ENCODE measurements at regions not wholly inside any gene's neighbourhood (a gene's known extent, or its start where the extent isn't known, plus 50 kb on each side); places are given as distances from the start of the nearest gene placed in this dataset.
"Not testable (repeated sequence)": the region's sequence is repeated elsewhere in the genome, so short reads cannot be mapped to it uniquely, and the experiment has no call there.

- TF ChIP-seq EZH2phosphoT487 (IDR thresholded peaks at IDR 0.05; ENCODE audit: insufficient read depth, low read depth) (no peak), EZH2 (IDR thresholded peaks at IDR 0.05; ENCODE audit: insufficient read depth, poor library complexity, severe bottlenecking) (no peak)
- Histone ChIP-seq H3K36me3 (ENCODE audit: low read depth) (no peaks in the 10 kb centered on the region), H3K27ac (no peak overlapping the region), H3K27me3 (replicated peaks; ENCODE audit: insufficient read depth) (no peaks in the 10 kb centered on the region), H3K4me3 (no peak overlapping the region), H3F3A (ENCODE audit: insufficient read depth) (no peaks in the 10 kb centered on the region), H3K9me2 (ENCODE audit: insufficient read depth) (peaks cover 4% of the 10 kb centered on the region; the same call in 1 of the 2 replicates), H4K20me1 (ENCODE audit: insufficient read depth) (no peaks in the 10 kb centered on the region), H3K79me2 (ENCODE audit: insufficient read depth) (no peaks in the 10 kb centered on the region), H3K9me3 (ENCODE audit: low read depth) (no peaks in the 10 kb centered on the region), H3K4me1 (ENCODE audit: insufficient read depth) (no peaks in the 10 kb centered on the region), H3K9ac (no peak overlapping the region), H3K4me2 (ENCODE audit: unreplicated experiment) (no peak overlapping the region), H2AFZ (no peak overlapping the region)
- 32 to 47% methylated on average over 4 of the region's 4 CpGs for WGBS, 2 experiments (ENCODE audit: low coverage in 1 of 2, low lambda C conversion rate in 2 of 2, missing lambda C conversion rate in 2 of 2)
- no peak for DNase-seq
- in situ Hi-C loops (cut with MboI): no loop called here
Measured at GRCh38 chr11:23875176-23875850, 621.5 kb upstream of the LUZP2 start.

DNA sequence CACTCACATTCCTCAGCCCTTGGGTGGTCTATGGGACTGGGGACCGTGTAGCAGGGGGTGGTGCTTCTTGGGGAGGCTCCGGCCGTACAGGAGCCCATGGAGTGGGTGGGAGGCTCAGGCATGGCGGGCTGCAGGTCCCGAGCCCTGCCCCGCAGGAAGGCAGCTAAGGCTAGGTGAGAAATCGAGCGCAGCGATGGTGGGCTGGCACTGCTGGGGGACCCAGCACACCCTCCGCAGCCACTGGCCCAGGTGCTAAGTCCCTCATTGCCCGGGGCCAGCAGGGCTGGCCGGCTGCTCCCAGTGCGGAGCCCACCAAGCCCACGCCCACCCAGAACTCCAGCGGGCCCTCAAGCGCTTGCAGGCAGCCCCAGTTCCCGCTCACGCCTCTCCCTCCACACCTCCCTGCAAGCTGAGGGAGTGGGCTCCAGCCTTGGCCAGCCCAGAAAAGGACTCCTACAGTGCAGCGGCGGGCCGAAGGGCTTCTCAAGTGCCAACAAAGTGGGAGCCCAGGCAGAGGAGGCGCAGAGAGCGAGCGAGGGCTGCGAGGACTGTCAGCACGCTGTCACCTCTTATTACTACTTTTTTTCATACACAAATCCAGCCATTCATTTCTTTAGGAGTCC is 613.3 kb upstream of the LUZP2 start:
- H3K4me2 ChIP-seq (ENCODE audit: unreplicated experiment); in situ Hi-C loops (cut with MboI); H4K20me1 ChIP-seq (ENCODE audit: insufficient read depth); H3K4me3 ChIP-seq; H3K9me3 ChIP-seq (ENCODE audit: low read depth); H3K27me3 ChIP-seq (replicated peaks; ENCODE audit: insufficient read depth); H3K9me2 ChIP-seq (ENCODE audit: insufficient read depth); H2AFZ ChIP-seq; H3K27ac ChIP-seq; H3K9ac ChIP-seq; H3K36me3 ChIP-seq (ENCODE audit: low read depth); H3K79me2 ChIP-seq (ENCODE audit: insufficient read depth); H3K4me1 ChIP-seq (ENCODE audit: insufficient read depth); H3F3A ChIP-seq (ENCODE audit: insufficient read depth); DNase-seq: not testable (repeated sequence)
- 85 to 87% methylated on average over 21 to 24 of the region's 26 CpGs for WGBS, 2 experiments (ENCODE audit: low coverage in 1 of 2, low lambda C conversion rate in 2 of 2, missing lambda C conversion rate in 2 of 2)

GRCh38 chr11:23884341-23884740 is 612.5 kb upstream of the LUZP2 start:
- Histone ChIP-seq H3F3A (ENCODE audit: insufficient read depth) (no peaks in the 10 kb centered on the region), H3K9me2 (ENCODE audit: insufficient read depth) (no peaks in the 10 kb centered on the region), H3K4me3 (no peak overlapping the region), H3K9me3 (ENCODE audit: low read depth) (no peaks in the 10 kb centered on the region), H3K27me3 (replicated peaks; ENCODE audit: insufficient read depth) (no peaks in the 10 kb centered on the region), H3K4me1 (ENCODE audit: insufficient read depth) (no peaks in the 10 kb centered on the region), H2AFZ (no peak overlapping the region), H3K79me2 (ENCODE audit: insufficient read depth) (no peaks in the 10 kb centered on the region), H3K4me2 (ENCODE audit: unreplicated experiment) (no peak overlapping the region), H3K9ac (no peak overlapping the region), H4K20me1 (ENCODE audit: insufficient read depth) (no peaks in the 10 kb centered on the region), H3K27ac (no peak overlapping the region), H3K36me3 (ENCODE audit: low read depth) (no peaks in the 10 kb centered on the region)
- in situ Hi-C loops (cut with MboI): no loop called here
- no peak for DNase-seq
- TF ChIP-seq EZH2 (IDR thresholded peaks at IDR 0.05; ENCODE audit: insufficient read depth, poor library complexity, severe bottlenecking) (no peak), EZH2phosphoT487 (IDR thresholded peaks at IDR 0.05; ENCODE audit: insufficient read depth, low read depth) (no peak)

GRCh38 chr11:23885801-23886200 is 611.1 kb upstream of the LUZP2 start:
- H4K20me1 ChIP-seq (ENCODE audit: insufficient read depth): no peaks in the 10 kb centered on the region
- H2AFZ ChIP-seq: no peak overlapping the region
- no peaks in the 10 kb centered on the region for H3K79me2 ChIP-seq (ENCODE audit: insufficient read depth)
- no peak overlapping the region for H3K4me2 ChIP-seq (ENCODE audit: unreplicated experiment)
- no peak for DNase-seq
- 72 to 84% methylated on average over 2 of the region's 2 CpGs for WGBS, 2 experiments (ENCODE audit: low coverage in 1 of 2, low lambda C conversion rate in 2 of 2, missing lambda C conversion rate in 2 of 2)
- H3K27ac ChIP-seq: no peak overlapping the region
- H3K36me3 ChIP-seq (ENCODE audit: low read depth): no peaks in the 10 kb centered on the region
- no peaks in the 10 kb centered on the region for H3K9me3 ChIP-seq (ENCODE audit: low read depth)
- TF ChIP-seq EZH2phosphoT487 (IDR thresholded peaks at IDR 0.05; ENCODE audit: insufficient read depth, low read depth) (no peak), EZH2 (IDR thresholded peaks at IDR 0.05; ENCODE audit: insufficient read depth, poor library complexity, severe bottlenecking) (no peak)
- no peaks in the 10 kb centered on the region for H3K27me3 ChIP-seq (replicated peaks; ENCODE audit: insufficient read depth)
- no peaks in the 10 kb centered on the region for H3F3A ChIP-seq (ENCODE audit: insufficient read depth)
- in situ Hi-C loops (cut with MboI): no loop called here
- H3K4me1 ChIP-seq (ENCODE audit: insufficient read depth): no peaks in the 10 kb centered on the region
- H3K4me3 ChIP-seq: no peak overlapping the region
- no peak overlapping the region for H3K9ac ChIP-seq
- H3K9me2 ChIP-seq (ENCODE audit: insufficient read depth): no peaks in the 10 kb centered on the region

DNA sequence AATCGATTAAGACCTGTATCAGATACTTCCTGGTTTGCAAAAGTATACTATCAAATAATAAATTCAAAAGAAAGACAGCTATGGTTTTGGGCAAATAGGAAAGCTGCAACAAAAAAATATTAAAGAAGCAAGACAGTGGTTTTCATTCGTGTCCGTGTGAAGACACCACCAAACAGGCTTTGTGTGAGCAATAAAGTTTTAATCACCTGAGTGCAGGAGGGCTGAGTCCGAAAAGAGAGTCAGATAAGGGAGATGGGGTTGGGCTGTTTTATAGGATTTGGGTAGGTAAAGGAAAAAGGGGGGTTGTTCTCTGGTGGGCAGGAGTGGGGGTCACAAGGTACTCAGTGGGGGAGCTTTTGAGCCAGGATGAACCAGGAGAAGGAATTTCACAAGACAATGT is 609.7 kb upstream of the LUZP2 start:
- WGBS, 2 experiments (ENCODE audit: low coverage in 1 of 2, low lambda C conversion rate in 2 of 2, missing lambda C conversion rate in 2 of 2): 75 to 83% methylated on average over 4 of the region's 4 CpGs
- H3K4me2 ChIP-seq (ENCODE audit: unreplicated experiment); H3K4me1 ChIP-seq (ENCODE audit: insufficient read depth); H3K9me2 ChIP-seq (ENCODE audit: insufficient read depth); H3K9me3 ChIP-seq (ENCODE audit: low read depth); H3K79me2 ChIP-seq (ENCODE audit: insufficient read depth); H4K20me1 ChIP-seq (ENCODE audit: insufficient read depth); H3F3A ChIP-seq (ENCODE audit: insufficient read depth); H3K4me3 ChIP-seq; H3K9ac ChIP-seq; H3K27me3 ChIP-seq (replicated peaks; ENCODE audit: insufficient read depth); H3K36me3 ChIP-seq (ENCODE audit: low read depth); H2AFZ ChIP-seq; in situ Hi-C loops (cut with MboI); DNase-seq; H3K27ac ChIP-seq: not testable (repeated sequence)

All from GM23248 (cell line).